H9 (cell line): ENCODE measurements at regions not wholly inside any gene's neighbourhood (a gene's known extent, or its start where the extent isn't known, plus 50 kb on each side); places are given as distances from the start of the nearest gene placed in this dataset.

ENCODE experiments used
- DNase-seq: peaks from one replicate; pipeline ENCODE4 v3.0.0-alpha.2; 2017
- H2AFZ ChIP-seq: one replicate; pipeline ENCODE4 v1.6.1; 2013; ENCODE audit warnings: mild to moderate bottlenecking, low read length, control low read depth, moderate library complexity
- H2AK5ac ChIP-seq: 2 replicates; pipeline ENCODE4 v1.6.1; 2013; ENCODE audit warnings: low read length, control low read depth, mixed read lengths; ENCODE audit not compliant: insufficient read length
- H2BK120ac ChIP-seq: one replicate; pipeline ENCODE4 v1.6.1; 2013; ENCODE audit warnings: low read depth, mild to moderate bottlenecking, low read length, control low read depth, inconsistent platforms; ENCODE audit not compliant: poor library complexity, severe bottlenecking
- H2BK12ac ChIP-seq: 2 replicates; pipeline ENCODE4 v1.6.1; 2013; ENCODE audit warnings: low read length, control low read depth, mixed read lengths, low read depth; ENCODE audit not compliant: insufficient read length
- H2BK15ac ChIP-seq: 2 replicates; pipeline ENCODE4 v1.6.1; 2013; ENCODE audit warnings: low read depth, low read length, control low read depth
- H2BK20ac ChIP-seq: one replicate; pipeline ENCODE4 v1.6.1; 2013; ENCODE audit warnings: low read depth, mild to moderate bottlenecking, low read length, control low read depth, inconsistent platforms; ENCODE audit not compliant: poor library complexity, severe bottlenecking
- H2BK5ac ChIP-seq: 2 replicates; pipeline ENCODE4 v1.6.1; 2013; ENCODE audit warnings: low read length, control low read depth, mixed read lengths; ENCODE audit not compliant: insufficient read length
- H3K14ac ChIP-seq: 2 replicates; pipeline ENCODE4 v1.6.1; 2013; ENCODE audit warnings: low read length, control low read depth; ENCODE audit not compliant: insufficient read depth
- H3K18ac ChIP-seq: 2 replicates; pipeline ENCODE4 v1.6.1; 2013; ENCODE audit warnings: low read depth, mild to moderate bottlenecking, mixed read lengths, low read length, control low read depth; ENCODE audit not compliant: insufficient read length
- H3K23ac ChIP-seq: 2 replicates; pipeline ENCODE4 v1.6.1; 2013; ENCODE audit warnings: low read length, control low read depth, mixed read lengths, low read depth; ENCODE audit not compliant: insufficient read length
- H3K23me2 ChIP-seq: 2 replicates; pipeline ENCODE4 v1.6.1; 2013; ENCODE audit warnings: low read depth, mild to moderate bottlenecking, mixed read lengths, low read length, control low read depth; ENCODE audit not compliant: insufficient read length, poor library complexity, severe bottlenecking
- H3K27ac ChIP-seq: 2 replicates; pipeline ENCODE4 v1.5.1; 2013; ENCODE audit warnings: low read length, control low read depth, mixed read lengths, low read depth; ENCODE audit not compliant: insufficient read length
- H3K27me3 ChIP-seq: 2 replicates; pipeline ENCODE4 v1.6.1; 2013; ENCODE audit warnings: low read length, control low read depth, inconsistent platforms; ENCODE audit not compliant: insufficient read depth
- H3K4ac ChIP-seq: 2 replicates; pipeline ENCODE4 v1.6.1; 2013; ENCODE audit warnings: low read depth, mild to moderate bottlenecking, control low read depth, inconsistent platforms, low read length, moderate library complexity
- H3K4me1 ChIP-seq: 2 replicates; pipeline ENCODE4 v1.6.1; 2013; ENCODE audit warnings: low read length, control low read depth, inconsistent platforms; ENCODE audit not compliant: insufficient read depth
- H3K4me2 ChIP-seq: 2 replicates; pipeline ENCODE4 v1.6.1; 2013; ENCODE audit warnings: low read length, control low read depth, mixed read lengths; ENCODE audit not compliant: insufficient read length, insufficient read depth
- H3K56ac ChIP-seq: 2 replicates; pipeline ENCODE4 v1.6.1; 2013; ENCODE audit warnings: low read depth, mild to moderate bottlenecking, mixed read lengths, low read length, control low read depth; ENCODE audit not compliant: insufficient read length
- H3K79me1 ChIP-seq: 2 replicates; pipeline ENCODE4 v1.6.1; 2013; ENCODE audit warnings: low read depth, mild to moderate bottlenecking, moderate library complexity, low read length, control low read depth, inconsistent platforms; ENCODE audit not compliant: insufficient read depth, poor library complexity, severe bottlenecking
- H3K79me2 ChIP-seq: 2 replicates; pipeline ENCODE4 v1.6.1; 2013; ENCODE audit warnings: low read length, control low read depth, inconsistent platforms; ENCODE audit not compliant: insufficient read depth
- H3K9ac ChIP-seq: 2 replicates; pipeline ENCODE4 v1.6.1; 2013; ENCODE audit warnings: low read length, control low read depth, mixed read lengths; ENCODE audit not compliant: insufficient read length; ENCODE audit errors: extremely low read depth
- H3K9me3 ChIP-seq: one replicate; pipeline ENCODE4 v1.6.1; 2013; ENCODE audit warnings: low read depth, low read length, inconsistent platforms; ENCODE audit not compliant: control insufficient read depth
- H3T11ph ChIP-seq: one replicate; pipeline ENCODE4 v1.6.1; 2013; ENCODE audit warnings: mild to moderate bottlenecking, low read length, control low read depth, inconsistent platforms
- H4K20me1 ChIP-seq: one replicate; pipeline ENCODE4 v1.6.1; 2013; ENCODE audit not compliant: control insufficient read depth, insufficient read length, insufficient read depth
- H4K5ac ChIP-seq: 2 replicates; pipeline ENCODE4 v1.6.1; 2013; ENCODE audit warnings: low read depth, mild to moderate bottlenecking, mixed read lengths, low read length, control low read depth; ENCODE audit not compliant: insufficient read length
- H4K8ac ChIP-seq: replicated peaks from 2 replicates; pipeline ENCODE4 v1.6.1; 2013; ENCODE audit warnings: low read length, control low read depth, mixed read lengths, low read depth; ENCODE audit not compliant: insufficient read length
- H4K91ac ChIP-seq: 2 replicates; pipeline ENCODE4 v1.6.1; 2013; ENCODE audit warnings: low read depth, mild to moderate bottlenecking, moderate library complexity, mixed read lengths, low read length, control low read depth; ENCODE audit not compliant: insufficient read length
- H3K27ac Mint-ChIP-seq, 3 experiments: 2 replicates in 2 of 3; 3 replicates in 1 of 3; pipeline ENCODE4 v1.8.0; 2020 to 2021; ENCODE audit warnings: mixed read lengths in 3 of 3, mild to moderate bottlenecking in 1 of 3, moderate library complexity in 1 of 3
- H3K27me3 Mint-ChIP-seq: 2 replicates; pipeline ENCODE4 v1.8.0; 2021; ENCODE audit warnings: low read depth, mild to moderate bottlenecking, moderate library complexity, mixed read lengths
- H3K36me3 Mint-ChIP-seq, 3 experiments: 2 replicates in 2 of 3; 3 replicates in 1 of 3; pipeline ENCODE4 v1.8.0; 2020 to 2021; ENCODE audit warnings: low read depth in 3 of 3, mixed read lengths in 3 of 3; ENCODE audit not compliant: insufficient read depth in 1 of 3
- H3K4me1 Mint-ChIP-seq, 2 experiments: 2 replicates each; pipeline ENCODE4 v1.8.0; 2020; ENCODE audit warnings: mixed read lengths in 2 of 2
- H3K4me3 Mint-ChIP-seq, 2 experiments: 2 replicates in 1 of 2; 3 replicates in 1 of 2; pipeline ENCODE4 v1.8.0; 2020 to 2021; ENCODE audit warnings: mild to moderate bottlenecking in 2 of 2, mixed read lengths in 2 of 2, moderate library complexity in 1 of 2
- H3K9me3 Mint-ChIP-seq, 2 experiments: 2 replicates in 1 of 2; 3 replicates in 1 of 2; pipeline ENCODE4 v1.8.0; 2020; ENCODE audit warnings: mild to moderate bottlenecking in 2 of 2, mixed read lengths in 2 of 2, moderate library complexity in 1 of 2
- CTCF ChIP-seq: fragments of 200-600 bp; sonication (generic); conservative IDR thresholded peaks from 3 replicates; pipeline ENCODE4 v1.8.0; 2021; ENCODE audit warnings: antibody characterized with exemption, mild to moderate bottlenecking
- WGBS: extraction: QIAGEN DNeasy Blood & Tissue Kit; methylation state at CpG from one replicate; pipeline ENCODE4 v1.1.7; 2013; ENCODE audit warnings: missing lambda C conversion rate, low lambda C conversion rate, mixed read lengths; ENCODE audit not compliant: insufficient read length; ENCODE audit errors: extremely low coverage; 5-methylcytosine and 5-hydroxymethylcytosine counted together

GRCh38 chrX:76555269-76555668 is 127.8 kb downstream of the MAGEE1 start:
- no peak overlapping the region for H2AFZ ChIP-seq
- no peak overlapping the region for H2BK20ac ChIP-seq
- H4K5ac ChIP-seq, result no peak overlapping the region
- H2AK5ac ChIP-seq, result no peak overlapping the region
- no CpG with 5 or more reads among the region's 2 CpGs for WGBS
- no peak overlapping the region for H3T11ph ChIP-seq
- H3K79me1 ChIP-seq, result no peaks in the 10 kb centered on the region
- H3K56ac ChIP-seq, result no peak overlapping the region
- no peak overlapping the region for H3K4ac ChIP-seq
- no peak overlapping the region for H2BK12ac ChIP-seq
- no peak overlapping the region for H3K23ac ChIP-seq
- no peak overlapping the region for H3K4me2 ChIP-seq
- H3K4me1 ChIP-seq, result no peaks in the 10 kb centered on the region
- Mint-ChIP-seq H3K4me1 (no peaks in the 10 kb centered on the region), H3K9me3 (peaks cover 86 to 92% of the 10 kb centered on the region in 2 experiments), H3K36me3 (peaks cover 11 to 26% (median 22%) of the 10 kb centered on the region in 3 experiments), H3K27me3 (peaks cover 3% of the 10 kb centered on the region; the same call in 1 of the 2 replicates), H3K4me3 (no peak overlapping the region), H3K27ac (no peak overlapping the region)
- H3K9me3 ChIP-seq, result peaks cover 79% of the 10 kb centered on the region
- TF ChIP-seq CTCF, result no peak
- no peak overlapping the region for H2BK15ac ChIP-seq
- H3K27me3 ChIP-seq, result no peaks in the 10 kb centered on the region
- H3K14ac ChIP-seq, result no peak overlapping the region
- no peak overlapping the region for H4K91ac ChIP-seq
- no peaks in the 10 kb centered on the region for H4K20me1 ChIP-seq
- no peak overlapping the region for H3K27ac ChIP-seq
- no peak for DNase-seq
- no peaks in the 10 kb centered on the region for H3K79me2 ChIP-seq
- H2BK120ac ChIP-seq, result no peak overlapping the region
- no peaks in the 10 kb centered on the region for H3K23me2 ChIP-seq
- no peak overlapping the region for H2BK5ac ChIP-seq
- H4K8ac ChIP-seq, result no peak overlapping the region
- no peak overlapping the region for H3K9ac ChIP-seq
- H3K18ac ChIP-seq, result no peak overlapping the region
